Activated CD4-positive, alpha-beta T cell treated with anti-CD3 and anti-CD28 coated beads for 4 hours (primary cell): ENCODE measurements at regions not wholly inside any gene's neighbourhood (a gene's known extent, or its start where the extent isn't known, plus 50 kb on each side); places are given as distances from the start of the nearest gene placed in this dataset.

Source experiments
- DNase-seq, 2 donors: peaks; one replicate each; pipeline ENCODE4 v3.0.0-alpha.2; 2020

GRCh38 chr1:208868554-208868953, 624.4 kb upstream of the PLXNA2 start:
- DNase-seq = no peak

GRCh38 chr1:208874915-208875314, 630.7 kb upstream of the PLXNA2 start:
- no peak for DNase-seq

- DNase-seq = no peak
Measured at GRCh38 chr1:208879022-208879421, 634.8 kb upstream of the PLXNA2 start.

- no peak for DNase-seq
Measured at GRCh38 chr1:208880433-208881100, 636.4 kb upstream of the PLXNA2 start.

- no peak for DNase-seq
Measured at GRCh38 chr1:208885060-208885459, 640.9 kb upstream of the PLXNA2 start.

- no peak for DNase-seq
Measured at GRCh38 chr1:208885650-208886049, 641.5 kb upstream of the PLXNA2 start.

- no peak for DNase-seq
Measured at GRCh38 chr1:208888376-208888775, 644.2 kb upstream of the PLXNA2 start.

GRCh38 chr1:208892147-208892546, 648.0 kb upstream of the PLXNA2 start:
- DNase-seq = no peak

- no peak for DNase-seq
Measured at GRCh38 chr1:208893251-208893650, 649.1 kb upstream of the PLXNA2 start.

- no peak for DNase-seq
Measured at GRCh38 chr1:208895181-208895580, 651.0 kb upstream of the PLXNA2 start.

GRCh38 chr1:208895820-208896219, 651.6 kb upstream of the PLXNA2 start:
- DNase-seq = no peak

- DNase-seq = no peak
Measured at GRCh38 chr1:208896768-208897167, 652.6 kb upstream of the PLXNA2 start.

- no peak for DNase-seq
Measured at GRCh38 chr1:208899438-208899837, 655.3 kb upstream of the PLXNA2 start.

- no peak for DNase-seq
Measured at GRCh38 chr1:208903251-208903905, 659.2 kb upstream of the PLXNA2 start.

GRCh38 chr1:208907790-208908189, 663.6 kb upstream of the PLXNA2 start:
- DNase-seq = no peak

GRCh38 chr1:208909011-208909984, 665.1 kb upstream of the PLXNA2 start:
- no peak for DNase-seq

- no peak for DNase-seq
Measured at GRCh38 chr1:208910161-208910560, 666.0 kb upstream of the PLXNA2 start.

GRCh38 chr1:208917281-208917680, 666.2 kb upstream of the CAMK1G start:
- no peak for DNase-seq

GRCh38 chr1:208917723-208918122, 665.8 kb upstream of the CAMK1G start:
- no peak for DNase-seq

- DNase-seq = no peak
Measured at GRCh38 chr1:208918160-208918559, 665.4 kb upstream of the CAMK1G start.

- DNase-seq = no peak
Measured at GRCh38 chr1:208919371-208919770, 664.1 kb upstream of the CAMK1G start.

GRCh38 chr1:208921259-208921658, 662.3 kb upstream of the CAMK1G start:
- DNase-seq = no peak

- DNase-seq = no peak
Measured at GRCh38 chr1:208923456-208923855, 660.1 kb upstream of the CAMK1G start.
